ENCODE measurements at regions not wholly inside any gene's neighbourhood (a gene's known extent, or its start where the extent isn't known, plus 50 kb on each side); places are given as distances from the start of the nearest gene placed in this dataset.

DNA sequence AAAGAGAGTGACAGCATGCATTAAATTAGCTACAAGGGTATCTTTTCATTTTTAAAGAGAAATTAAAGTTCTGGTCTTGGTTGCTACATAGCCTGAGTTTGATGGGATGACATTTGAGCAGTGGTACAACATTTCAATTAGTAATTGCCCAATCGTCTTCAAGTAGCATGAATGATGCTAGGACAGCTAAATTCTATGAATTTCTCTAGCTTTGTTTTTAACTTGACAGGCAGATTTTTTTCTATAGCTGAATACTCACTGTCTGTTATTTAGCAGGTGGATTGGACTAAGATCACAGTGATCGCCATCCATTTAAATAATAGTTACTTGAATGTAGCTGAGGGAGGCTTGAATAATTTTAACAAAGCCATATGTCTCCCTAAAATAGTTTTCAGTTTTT lies 162.2 kb downstream of the OXSM start:
- TF ChIP-seq, protein P1, sequence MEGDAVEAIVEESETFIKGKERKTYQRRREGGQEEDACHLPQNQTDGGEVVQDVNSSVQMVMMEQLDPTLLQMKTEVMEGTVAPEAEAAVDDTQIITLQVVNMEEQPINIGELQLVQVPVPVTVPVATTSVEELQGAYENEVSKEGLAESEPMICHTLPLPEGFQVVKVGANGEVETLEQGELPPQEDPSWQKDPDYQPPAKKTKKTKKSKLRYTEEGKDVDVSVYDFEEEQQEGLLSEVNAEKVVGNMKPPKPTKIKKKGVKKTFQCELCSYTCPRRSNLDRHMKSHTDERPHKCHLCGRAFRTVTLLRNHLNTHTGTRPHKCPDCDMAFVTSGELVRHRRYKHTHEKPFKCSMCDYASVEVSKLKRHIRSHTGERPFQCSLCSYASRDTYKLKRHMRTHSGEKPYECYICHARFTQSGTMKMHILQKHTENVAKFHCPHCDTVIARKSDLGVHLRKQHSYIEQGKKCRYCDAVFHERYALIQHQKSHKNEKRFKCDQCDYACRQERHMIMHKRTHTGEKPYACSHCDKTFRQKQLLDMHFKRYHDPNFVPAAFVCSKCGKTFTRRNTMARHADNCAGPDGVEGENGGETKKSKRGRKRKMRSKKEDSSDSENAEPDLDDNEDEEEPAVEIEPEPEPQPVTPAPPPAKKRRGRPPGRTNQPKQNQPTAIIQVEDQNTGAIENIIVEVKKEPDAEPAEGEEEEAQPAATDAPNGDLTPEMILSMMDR (IDR thresholded peaks at IDR 0.05), result no peak
- no peak for TF ChIP-seq POLR2A (IDR thresholded peaks at IDR 0.05)

Measured in testis (tissue), 2 donors.